ENCODE measurements at regions not wholly inside any gene's neighbourhood (a gene's known extent, or its start where the extent isn't known, plus 50 kb on each side); places are given as distances from the start of the nearest gene placed in this dataset.
"Not testable (repeated sequence)": the region's sequence is repeated elsewhere in the genome, so short reads cannot be mapped to it uniquely, and the experiment has no call there.

DNA sequence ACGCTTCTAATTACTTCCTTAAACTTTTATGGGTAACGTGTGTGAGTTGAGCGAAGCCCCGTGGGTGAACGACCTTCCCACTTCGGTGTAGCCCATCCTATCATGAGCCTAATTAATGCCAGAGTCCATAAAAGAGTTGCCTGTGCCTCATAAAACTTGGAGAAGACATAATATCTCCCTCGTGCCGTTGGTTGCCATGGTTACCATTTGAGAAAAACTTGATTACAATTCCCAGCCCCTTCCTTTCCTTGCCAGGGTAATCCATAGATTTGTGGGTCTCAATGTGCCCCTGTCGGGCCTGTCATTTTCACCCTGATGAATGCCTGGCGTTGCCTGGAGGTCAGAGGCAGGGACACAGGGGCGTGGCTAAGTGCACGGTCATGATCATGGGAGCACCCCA, 127.1 kb downstream of the GLRX3 start:
- DNase-seq = no peak

- no peak for DNase-seq
These were observed 129.4 kb downstream of the GLRX3 start for GRCh38 chr10:130265542-130265941.

GRCh38 chr10:130282492-130283218, 146.5 kb downstream of the GLRX3 start:
- no peak for DNase-seq

DNA sequence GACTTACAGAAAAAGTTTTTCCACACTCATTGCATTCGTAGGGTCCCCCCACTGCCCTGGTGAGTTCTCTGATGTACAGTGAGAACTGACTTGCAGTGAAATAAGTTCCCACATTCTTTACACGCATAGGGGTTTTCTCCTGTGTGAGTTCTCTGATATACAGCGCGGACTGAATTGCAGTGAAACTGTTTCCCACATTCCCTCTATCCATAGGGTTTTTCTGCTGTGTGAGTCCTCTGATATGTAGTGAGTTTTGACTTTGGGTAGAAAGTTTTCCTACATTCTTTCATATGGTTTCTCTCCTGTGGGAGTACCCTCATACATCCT, 147.0 kb downstream of the GLRX3 start:
- no peak for DNase-seq

DNA sequence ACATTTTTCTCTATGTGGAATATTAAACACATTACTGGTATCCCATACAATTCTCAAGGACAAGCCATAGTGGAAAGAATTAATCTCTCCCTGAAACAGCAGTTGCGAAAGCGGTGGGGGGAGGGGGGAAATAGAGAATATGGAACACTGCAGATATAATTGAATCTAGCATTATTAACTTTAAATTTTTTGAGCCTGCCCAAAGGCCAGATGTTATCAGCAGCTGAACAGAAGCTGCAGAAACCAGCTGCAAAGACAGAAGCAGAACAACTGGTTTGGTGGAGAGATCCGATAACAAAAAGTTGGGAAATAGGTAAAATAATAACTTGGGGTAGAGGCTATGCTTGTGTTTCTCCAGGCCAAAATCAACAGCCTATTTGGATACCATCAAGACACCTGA, 159.6 kb downstream of the GLRX3 start:
- DNase-seq = not testable (repeated sequence)

DNA sequence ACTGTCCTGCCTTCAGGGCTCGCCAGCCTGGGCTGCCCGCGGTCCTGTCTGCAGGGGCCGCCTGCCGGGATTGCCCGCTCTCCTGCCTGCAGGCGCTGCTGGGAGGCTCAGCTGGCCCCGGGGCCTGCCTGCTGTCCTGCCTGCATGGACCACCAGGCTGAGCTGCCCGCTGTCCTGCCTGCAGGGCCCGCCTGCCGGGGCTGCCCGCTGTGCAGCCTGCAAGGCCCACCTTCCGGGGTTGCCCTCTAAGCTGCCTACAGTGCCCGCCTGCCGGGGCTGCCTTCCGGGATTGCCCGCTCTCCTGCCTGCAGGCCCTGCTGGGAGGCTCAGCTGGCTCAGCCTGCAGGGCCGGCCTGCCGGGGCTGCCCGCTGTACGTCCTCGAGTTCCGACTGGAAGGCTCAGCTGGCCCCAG, 164.4 kb downstream of the GLRX3 start:
- DNase-seq = peak; percentile 10

DNA sequence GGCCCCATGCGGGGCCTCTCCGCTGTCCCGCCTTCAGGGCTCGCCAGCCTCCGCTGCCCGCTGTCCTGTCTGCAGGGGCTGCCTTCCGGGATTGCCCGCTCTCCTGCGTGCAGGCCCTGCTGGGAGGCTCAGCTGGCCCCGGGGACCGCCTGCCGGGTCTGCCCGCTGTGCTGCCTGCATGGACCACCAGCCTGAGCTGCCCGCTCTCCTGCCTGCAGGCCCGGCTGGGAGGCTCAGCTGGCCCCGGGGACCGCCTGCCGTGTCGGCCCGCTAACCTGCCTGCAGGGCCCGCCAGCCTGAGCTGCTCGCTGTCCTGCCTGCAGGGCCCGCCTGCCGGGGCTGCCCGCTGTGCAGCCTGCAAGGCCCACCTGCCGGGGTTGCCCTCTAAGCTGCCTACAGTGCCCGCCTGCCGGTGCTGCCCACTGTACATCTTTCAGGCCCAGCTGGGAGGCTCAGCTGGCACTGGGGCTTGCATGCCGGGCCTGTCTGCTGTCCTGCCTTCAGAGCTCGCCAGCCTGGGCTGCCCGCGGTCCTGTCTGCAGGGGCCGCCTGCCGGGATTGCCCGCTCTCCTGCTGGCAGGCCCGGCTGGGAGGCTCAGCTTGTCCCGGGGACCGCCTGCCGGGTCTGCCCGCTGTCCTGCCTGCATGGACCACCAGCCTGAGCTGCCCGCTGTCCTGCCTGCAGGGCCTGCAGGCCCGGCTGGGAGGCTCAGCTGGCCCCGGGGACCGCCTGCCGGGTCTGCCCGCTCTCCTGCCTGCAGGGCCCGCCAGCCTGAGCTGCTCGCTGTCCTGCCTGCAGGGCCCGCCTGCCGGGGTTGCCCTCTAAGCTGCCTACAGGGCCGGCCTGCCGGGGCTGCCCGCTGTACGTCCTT, 165.1 kb downstream of the GLRX3 start:
- peak; percentile 37 for DNase-seq

DNA sequence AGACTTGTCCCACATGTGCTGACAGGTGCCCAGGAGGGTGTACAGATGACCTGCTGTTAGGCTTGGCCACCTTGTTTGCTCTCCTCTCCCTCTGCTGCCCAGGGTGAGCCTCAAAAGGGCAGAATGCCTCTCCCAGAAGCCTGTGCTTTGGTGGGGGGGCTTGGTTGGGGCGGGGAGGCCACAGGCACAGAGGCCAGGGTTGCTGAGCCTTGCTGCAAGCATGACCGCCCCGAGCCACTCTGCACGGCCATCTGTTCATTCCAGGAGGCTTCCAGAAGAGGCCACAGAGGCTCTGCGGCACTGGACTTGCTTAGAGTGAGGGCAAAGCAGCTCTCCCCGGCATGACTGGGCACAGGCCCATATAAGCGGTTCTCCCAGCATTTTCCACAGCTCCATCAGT, 190.8 kb downstream of the GLRX3 start:
- DNase-seq = no peak

DNA sequence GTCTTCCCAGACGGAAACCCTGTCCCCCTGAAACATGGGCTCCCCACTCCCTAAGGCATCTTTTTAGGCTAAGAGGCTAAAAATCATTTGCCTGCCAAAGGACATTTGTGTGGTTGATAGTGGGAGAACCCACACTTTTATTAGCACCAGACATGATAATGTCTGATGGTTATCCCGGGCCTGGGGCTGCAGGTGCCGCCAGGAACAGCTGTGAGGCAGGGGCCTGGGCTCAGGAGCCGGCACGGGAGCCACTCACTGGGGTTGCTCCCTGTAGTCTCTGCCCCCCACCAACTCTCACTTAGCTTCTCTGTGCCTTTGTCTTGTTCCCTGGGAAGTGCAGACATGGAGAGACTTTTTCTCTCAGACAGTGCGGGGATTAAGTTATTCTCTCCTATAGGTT, 193.6 kb downstream of the GLRX3 start:
- DNase-seq = no peak

DNA sequence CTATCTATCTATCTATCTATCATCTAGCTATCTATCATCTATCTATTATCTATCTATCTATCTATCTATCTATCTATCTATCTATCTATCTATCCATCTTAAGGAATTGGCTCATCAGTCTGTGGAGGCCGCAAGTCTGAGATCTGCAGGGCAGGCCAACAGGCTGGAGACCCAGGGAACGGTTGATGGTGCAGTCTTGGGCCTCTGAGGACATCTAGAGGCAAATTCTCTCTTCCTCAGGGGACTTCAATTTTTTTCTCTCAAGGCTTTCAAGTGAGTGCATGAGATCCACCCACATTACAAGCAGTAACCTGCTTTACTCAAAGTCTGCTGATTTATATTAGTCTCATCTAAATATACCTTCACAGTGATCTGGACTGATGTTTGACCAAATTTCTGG, 197.0 kb downstream of the GLRX3 start:
- peak; percentile 8 for DNase-seq

DNA sequence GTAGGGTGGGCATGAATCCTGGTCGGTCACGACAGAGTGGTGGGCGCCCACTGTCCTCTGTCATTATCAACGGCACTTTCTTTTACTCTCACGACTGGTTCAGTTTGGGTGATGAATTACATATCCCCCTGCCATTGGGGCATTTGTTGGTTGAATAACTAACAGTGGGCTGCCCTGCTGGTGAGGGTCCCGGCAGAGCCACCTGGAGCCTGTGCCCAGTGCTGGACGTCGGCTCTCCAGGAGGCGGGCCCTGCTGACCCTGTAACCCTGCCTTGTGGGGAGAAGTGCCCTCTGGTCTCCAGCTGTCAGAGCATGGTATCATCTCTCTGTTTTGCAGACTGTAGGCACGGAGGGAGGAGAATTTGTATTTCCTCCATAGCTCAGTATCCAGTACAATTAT, 199.1 kb downstream of the GLRX3 start:
- no peak for DNase-seq

GRCh38 chr10:130336617-130337304, 200.6 kb downstream of the GLRX3 start:
- peak; percentile 51 for DNase-seq

GRCh38 chr10:130337305-130337640, 201.1 kb downstream of the GLRX3 start:
- DNase-seq = no peak

GRCh38 chr10:130337696-130338635, 201.8 kb downstream of the GLRX3 start:
- DNase-seq = no peak

DNA sequence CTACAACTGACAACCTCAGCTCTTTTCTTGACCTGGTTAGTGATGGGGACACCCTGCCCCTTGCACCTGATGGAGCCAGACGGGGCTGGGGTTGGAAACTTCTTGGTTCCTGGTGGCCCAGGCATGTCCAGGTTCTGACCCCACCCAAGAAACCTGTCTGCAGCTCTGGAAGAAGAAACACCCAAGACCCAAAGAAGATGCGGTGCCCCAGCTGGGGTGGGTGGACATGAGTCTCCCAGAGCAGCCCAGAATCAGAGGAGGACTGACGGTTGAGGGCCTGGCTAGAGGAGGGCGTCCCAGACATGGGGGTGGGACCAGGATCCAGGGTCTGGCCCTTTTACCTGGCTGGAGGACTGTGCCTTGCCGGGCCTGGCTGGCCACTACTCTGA, 202.4 kb downstream of the GLRX3 start:
- no peak for DNase-seq

- no peak for DNase-seq
These were observed 202.9 kb downstream of the GLRX3 start for GRCh38 chr10:130339091-130339490.

- DNase-seq = no peak
These were observed 203.7 kb downstream of the GLRX3 start for GRCh38 chr10:130339911-130340310.

DNA sequence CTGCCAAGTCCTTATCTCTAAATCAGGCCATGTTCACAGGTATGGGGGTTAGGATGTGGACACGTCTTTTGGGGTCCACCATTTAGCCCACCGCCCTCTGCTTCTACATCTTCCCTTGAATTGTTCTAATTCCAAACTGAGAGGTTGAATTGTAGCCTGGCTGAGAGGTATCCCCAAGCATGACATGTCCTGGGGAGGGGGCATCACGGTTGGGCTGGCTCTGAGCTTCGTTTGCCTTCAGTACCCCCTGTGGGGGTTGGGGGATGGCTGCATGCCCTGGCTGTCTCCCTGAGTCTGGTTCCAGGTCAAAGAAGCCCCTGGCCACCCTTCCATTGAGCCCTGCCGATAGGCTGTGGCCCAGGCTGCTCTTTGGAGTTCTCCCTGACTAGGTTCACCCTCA, 204.6 kb downstream of the GLRX3 start:
- DNase-seq = no peak

- DNase-seq = peak; percentile 47
These were observed 205.2 kb downstream of the GLRX3 start for GRCh38 chr10:130341356-130341755.

DNA sequence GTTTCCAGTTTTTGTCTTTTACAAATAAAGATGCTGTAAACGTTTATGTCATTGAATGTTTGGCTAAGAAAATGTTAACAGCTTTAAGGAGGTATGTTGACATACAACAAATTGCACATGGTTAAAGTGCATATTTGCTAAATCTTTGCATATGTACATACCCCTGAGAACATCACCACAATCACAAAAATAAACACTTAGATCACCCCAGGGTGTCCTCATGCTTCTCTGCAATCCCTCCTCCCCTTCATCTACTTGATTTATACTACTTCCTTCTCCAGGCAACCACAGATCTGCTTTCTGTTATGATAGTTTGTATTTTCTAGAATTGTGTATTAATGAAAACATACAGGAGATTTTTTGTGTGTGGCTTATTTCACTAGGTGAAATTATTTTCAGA, 209.5 kb downstream of the GLRX3 start:
- no peak for DNase-seq

DNA sequence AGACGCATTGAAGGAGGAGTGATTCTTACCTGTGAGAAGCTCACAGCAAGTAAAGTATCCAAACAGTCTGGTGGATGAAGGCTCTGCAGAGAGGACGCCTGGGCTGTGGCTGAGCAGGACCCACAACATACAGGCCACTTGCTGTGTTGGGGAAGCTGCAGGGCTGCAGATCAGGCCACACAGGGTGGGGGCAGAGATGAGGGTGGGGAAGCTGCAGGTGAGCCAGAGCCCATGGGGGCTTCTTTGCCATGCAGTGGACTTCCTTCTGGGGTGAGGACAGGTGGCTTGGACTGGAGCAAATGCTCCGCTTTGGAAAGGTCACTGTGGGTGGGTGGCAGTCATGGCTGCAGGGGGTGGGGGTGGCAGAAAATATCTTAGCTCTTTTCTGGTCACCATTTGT, 214.8 kb downstream of the GLRX3 start:
- DNase-seq = no peak

- DNase-seq = no peak
These were observed 215.5 kb downstream of the GLRX3 start for GRCh38 chr10:130351466-130352290.
